Fibroblast of lung (primary cell): ENCODE measurements at regions not wholly inside any gene's neighbourhood (a gene's known extent, or its start where the extent isn't known, plus 50 kb on each side); places are given as distances from the start of the nearest gene placed in this dataset.

ENCODE experiments used
- CTCF ChIP-seq, 2 donors: IDR thresholded peaks in 1 of 2; conservative IDR thresholded peaks in 1 of 2; 1 replicate in 1 of 2; 2 replicates in 1 of 2; pipeline ENCODE4 v1.5.1; 2011 to 2012; ENCODE audit warnings: low read length in 2 of 2, control low read depth in 1 of 2, inconsistent platforms in 1 of 2, low read depth in 1 of 2, mild to moderate bottlenecking in 1 of 2
- EZH2 ChIP-seq: IDR thresholded peaks from 2 replicates; pipeline ENCODE4 v1.5.1; 2012; ENCODE audit warnings: low read length, control low read depth, mild to moderate bottlenecking; ENCODE audit errors: missing control alignments

GRCh38 chr18:2138552-2138951, 432.8 kb downstream of the METTL4 start:
- no peak for TF ChIP-seq CTCF (conservative IDR thresholded peaks at IDR 0.05 in 1 of 2, IDR thresholded peaks at IDR 0.05 in 1 of 2; ENCODE audit: low read depth in 1 of 2, low read length in 2 of 2)
- no peak for TF ChIP-seq EZH2
